SK-N-SH (cell line): ENCODE measurements at regions not wholly inside any gene's neighbourhood (a gene's known extent, or its start where the extent isn't known, plus 50 kb on each side); places are given as distances from the start of the nearest gene placed in this dataset.

Experiments
- FOSL2 ChIP-seq: IDR thresholded peaks from 2 replicates; pipeline ENCODE4 v1.4.0; 2012; ENCODE audit warnings: low read depth, mild to moderate bottlenecking, moderate library complexity, borderline replicate concordance
- GABPA ChIP-seq: IDR thresholded peaks from 2 replicates; pipeline ENCODE4 v1.4.0; 2012; ENCODE audit warnings: low read depth, mild to moderate bottlenecking

GRCh38 chr11:41799754-41800153, 340.3 kb upstream of the LRRC4C start:
- TF ChIP-seq GABPA (no peak), FOSL2 (no peak)
